Cardiac fibroblast (primary cell): ENCODE measurements at regions not wholly inside any gene's neighbourhood (a gene's known extent, or its start where the extent isn't known, plus 50 kb on each side); places are given as distances from the start of the nearest gene placed in this dataset.
"Not testable (repeated sequence)": the region's sequence is repeated elsewhere in the genome, so short reads cannot be mapped to it uniquely, and the experiment has no call there.

Experiments
- DNase-seq, 2 donors: peaks; one replicate each; pipeline versions ENCODE4 v3.0.0 to v3.0.0-alpha.2; 2010; ENCODE audit warnings: low read depth in 2 of 2
- H3K4me3 ChIP-seq, 2 donors: replicated peaks in 1 of 2; 1 replicate in 1 of 2; 2 replicates in 1 of 2; pipeline ENCODE4 v1.5.1; 2011; ENCODE audit warnings: low read depth in 2 of 2, low read length in 2 of 2, mild to moderate bottlenecking in 2 of 2, moderate library complexity in 1 of 2
- TF ChIP-seq, protein P1 (sequence below): IDR thresholded peaks from one replicate; pipeline ENCODE4 v1.5.1; 2011; ENCODE audit warnings: low read depth, mild to moderate bottlenecking, low read length, inconsistent platforms

DNA sequence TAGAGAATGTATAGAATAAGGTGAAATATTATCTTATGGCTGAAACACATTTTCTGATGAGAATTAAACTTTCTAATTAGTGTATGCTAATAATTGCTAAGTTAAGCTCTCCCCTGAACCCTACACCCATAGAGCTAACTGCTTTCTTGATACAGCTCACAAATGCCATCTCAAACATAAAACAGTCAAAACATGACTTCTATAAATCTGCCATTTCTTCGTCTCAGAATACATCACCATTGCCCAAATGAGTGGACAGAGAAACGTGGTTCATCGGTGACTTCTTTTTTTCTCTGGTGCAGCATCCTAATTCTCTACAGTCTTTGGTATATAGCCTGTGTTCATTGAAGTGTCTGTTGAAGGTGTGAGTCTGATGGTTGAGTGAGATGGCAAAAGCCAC, 554.6 kb downstream of the NLGN4X start:
- no peak for DNase-seq
- TF ChIP-seq, protein P1, sequence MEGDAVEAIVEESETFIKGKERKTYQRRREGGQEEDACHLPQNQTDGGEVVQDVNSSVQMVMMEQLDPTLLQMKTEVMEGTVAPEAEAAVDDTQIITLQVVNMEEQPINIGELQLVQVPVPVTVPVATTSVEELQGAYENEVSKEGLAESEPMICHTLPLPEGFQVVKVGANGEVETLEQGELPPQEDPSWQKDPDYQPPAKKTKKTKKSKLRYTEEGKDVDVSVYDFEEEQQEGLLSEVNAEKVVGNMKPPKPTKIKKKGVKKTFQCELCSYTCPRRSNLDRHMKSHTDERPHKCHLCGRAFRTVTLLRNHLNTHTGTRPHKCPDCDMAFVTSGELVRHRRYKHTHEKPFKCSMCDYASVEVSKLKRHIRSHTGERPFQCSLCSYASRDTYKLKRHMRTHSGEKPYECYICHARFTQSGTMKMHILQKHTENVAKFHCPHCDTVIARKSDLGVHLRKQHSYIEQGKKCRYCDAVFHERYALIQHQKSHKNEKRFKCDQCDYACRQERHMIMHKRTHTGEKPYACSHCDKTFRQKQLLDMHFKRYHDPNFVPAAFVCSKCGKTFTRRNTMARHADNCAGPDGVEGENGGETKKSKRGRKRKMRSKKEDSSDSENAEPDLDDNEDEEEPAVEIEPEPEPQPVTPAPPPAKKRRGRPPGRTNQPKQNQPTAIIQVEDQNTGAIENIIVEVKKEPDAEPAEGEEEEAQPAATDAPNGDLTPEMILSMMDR, result no peak
- no peak overlapping the region for H3K4me3 ChIP-seq

DNA sequence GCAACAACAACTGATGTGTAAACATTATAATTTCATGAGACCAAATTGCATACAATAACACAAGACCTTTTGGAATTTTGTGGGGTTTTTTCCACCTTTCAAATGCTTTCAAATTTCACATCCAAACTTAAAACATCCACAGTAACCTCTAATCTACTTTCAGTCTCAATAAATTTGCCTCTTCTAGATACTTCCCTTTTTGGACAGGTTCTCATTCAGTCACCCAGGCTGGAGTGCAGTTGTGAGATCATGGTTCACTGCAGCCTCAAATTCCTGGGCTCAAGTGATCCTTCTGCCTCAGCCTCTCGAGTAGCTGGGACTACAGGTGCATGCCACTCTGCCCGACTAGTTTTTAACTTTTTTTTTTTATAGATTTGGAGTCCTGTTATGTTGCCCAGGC, 556.6 kb downstream of the NLGN4X start:
- H3K4me3 ChIP-seq, result no peak overlapping the region
- TF ChIP-seq, protein P1, result no peak
- no peak for DNase-seq

DNA sequence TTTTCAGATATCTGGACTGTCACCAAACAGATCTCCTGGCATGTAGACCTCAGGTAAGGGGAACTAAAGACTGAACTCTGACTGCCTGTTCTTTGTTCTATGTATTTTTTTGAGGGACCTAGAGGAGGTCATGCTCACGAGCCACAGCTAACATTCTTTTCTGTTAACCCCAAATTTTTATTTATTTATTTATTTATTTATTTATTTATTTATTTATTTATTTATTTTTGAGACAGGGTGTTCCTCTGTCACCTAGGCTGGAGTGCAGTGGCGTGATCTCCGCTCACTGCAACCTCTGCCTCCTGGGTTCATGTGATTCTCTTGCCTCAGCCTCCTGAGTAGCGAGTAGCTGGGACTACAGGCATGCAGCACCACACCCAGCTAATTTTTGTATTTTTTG, 562.0 kb downstream of the NLGN4X start:
- not testable (repeated sequence) for H3K4me3 ChIP-seq, DNase-seq

DNA sequence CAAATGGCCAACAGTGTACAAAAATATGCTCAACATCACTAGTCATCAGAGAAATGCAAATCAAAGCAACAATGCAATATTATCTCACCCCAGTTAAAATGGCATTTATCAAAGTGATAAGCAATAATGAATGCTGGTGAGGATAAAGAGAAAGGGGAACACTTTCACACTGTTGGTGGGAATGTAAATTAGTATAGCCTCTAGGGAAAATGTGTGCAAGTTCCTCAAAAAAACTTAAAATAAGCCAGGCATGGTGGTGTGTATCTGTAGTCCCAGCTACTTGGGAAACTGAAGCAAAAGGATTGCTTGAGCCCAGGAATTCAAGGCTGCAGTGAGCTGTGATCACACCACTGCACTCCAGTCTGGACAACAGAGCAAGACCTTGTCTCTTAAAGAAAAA, 572.1 kb downstream of the NLGN4X start:
- DNase-seq, result no peak
- H3K4me3 ChIP-seq, result no peak overlapping the region
- TF ChIP-seq, protein P1, result no peak

DNA sequence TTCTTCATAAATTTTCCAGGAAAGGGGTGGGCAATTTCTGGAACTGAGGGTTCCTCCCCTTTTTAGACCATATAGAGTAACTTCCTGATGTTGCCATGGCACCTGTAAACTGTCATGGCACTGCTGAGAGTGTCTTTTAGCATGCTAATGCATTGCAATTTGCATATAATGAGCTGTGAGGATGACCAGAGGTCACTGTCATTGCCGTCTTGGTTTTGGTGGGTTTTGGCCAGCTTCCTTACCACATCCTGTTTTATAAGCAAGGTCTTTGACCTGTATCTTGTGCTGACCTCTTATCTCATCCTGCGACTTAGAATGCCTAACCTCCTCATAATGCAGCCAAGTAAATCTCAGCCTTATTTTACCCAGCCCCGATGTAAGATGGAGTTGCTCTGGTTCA, 577.8 kb downstream of the NLGN4X start:
- TF ChIP-seq, protein P1, result no peak
- DNase-seq, result no peak
- no peak overlapping the region for H3K4me3 ChIP-seq

DNA sequence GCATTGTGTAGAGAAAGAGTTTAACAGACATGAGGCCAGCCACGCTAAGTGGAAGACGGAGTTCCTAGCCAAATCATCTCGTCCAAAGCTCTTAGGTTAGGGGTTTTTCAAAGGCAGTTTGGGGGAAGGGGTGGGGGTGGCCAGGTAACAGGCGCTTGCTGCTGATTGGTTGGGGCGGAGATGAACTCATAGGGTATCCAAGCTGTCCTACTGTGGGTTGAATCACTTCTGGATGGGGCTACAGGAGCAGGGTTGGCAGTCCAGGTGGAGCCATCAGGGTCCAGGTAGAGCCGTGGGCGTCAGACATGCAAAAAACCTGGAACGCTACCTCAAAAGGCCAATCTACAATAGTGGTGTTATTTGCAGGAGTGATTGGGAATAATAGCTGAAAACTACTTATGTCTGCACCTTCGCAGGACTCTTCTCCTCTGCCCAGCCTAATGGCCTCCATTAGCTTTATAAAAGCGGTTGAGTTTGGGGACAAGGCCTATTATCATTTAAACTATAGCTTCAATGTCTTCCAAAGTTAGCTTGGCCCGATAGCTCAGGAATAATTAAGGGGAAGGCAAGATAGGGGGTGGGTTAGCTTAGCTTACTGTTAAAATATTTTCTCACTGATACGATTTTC, 579.6 kb downstream of the NLGN4X start:
- no peak overlapping the region for H3K4me3 ChIP-seq
- TF ChIP-seq, protein P1, result no peak
- no peak for DNase-seq

DNA sequence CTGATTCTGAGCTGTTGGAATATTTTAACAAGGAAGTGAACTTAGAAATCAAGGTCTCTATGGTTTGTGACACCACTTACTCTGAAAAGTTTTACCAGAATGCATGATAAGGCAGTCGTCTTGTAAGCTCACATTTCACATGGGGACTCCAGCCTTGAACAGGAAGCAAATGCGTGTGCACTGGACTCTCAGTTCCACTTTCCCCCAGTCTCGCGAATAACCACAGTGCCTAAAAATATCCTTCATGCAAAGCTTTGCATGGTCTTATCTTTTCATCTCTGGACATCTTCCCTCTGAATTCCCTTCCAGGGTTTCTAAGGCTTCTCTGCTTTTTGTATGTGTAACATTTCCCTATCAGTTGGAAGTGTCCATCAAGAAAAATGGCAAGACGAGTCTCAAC, 581.8 kb downstream of the NLGN4X start:
- DNase-seq, result no peak
- TF ChIP-seq, protein P1, result no peak
- no peak overlapping the region for H3K4me3 ChIP-seq
